OCI-LY7 (cell line): ENCODE measurements at regions not wholly inside any gene's neighbourhood (a gene's known extent, or its start where the extent isn't known, plus 50 kb on each side); places are given as distances from the start of the nearest gene placed in this dataset.

Experiments
- BruUV-seq: library from RNA; stranded (reverse); fragments of 400-500 nt; replicated peaks from 2 replicates; lab custom pipeline; 2021; lab: Mats Ljungman, UMichigan
- CTCF ChIA-PET: fragments of 300-600 bp; sonication (Branson Sonifier 250); formaldehyde crosslinking; loops from one replicate; lab custom pipeline; 2022; ENCODE audit warnings: antibody characterized with exemption; ENCODE audit not compliant: unreplicated experiment; lab: Charles Lee
- POLR2A ChIA-PET: fragments of 300-600 bp; sonication (Branson Sonifier 250); formaldehyde crosslinking; loops from one replicate; lab custom pipeline; 2022; ENCODE audit warnings: antibody characterized with exemption; lab: Charles Lee
- DNase-seq: peaks from one replicate; pipeline ENCODE4 v3.0.0-alpha.2; 2015; ENCODE audit warnings: low spot score
- H2AFZ ChIP-seq: fragments of 200-600 bp; sonication (generic), shearing (Covaris generic); 2 replicates; pipeline ENCODE4 v1.6.1; 2014; ENCODE audit warnings: mild to moderate bottlenecking, antibody characterized with exemption, low read length, moderate library complexity
- H3K27ac ChIP-seq: fragments of 200-600 bp; sonication (generic); 2 replicates; pipeline ENCODE4 v1.5.1; 2014; ENCODE audit warnings: mixed run types, low read depth, mild to moderate bottlenecking, moderate library complexity, low read length, inconsistent platforms; ENCODE audit not compliant: poor library complexity, severe bottlenecking
- H3K36me3 ChIP-seq: fragments of 200-600 bp; sonication (generic); 2 replicates; pipeline ENCODE4 v1.6.1; 2014; ENCODE audit warnings: mild to moderate bottlenecking, antibody characterized with exemption, low read length, moderate library complexity, mixed read lengths; ENCODE audit not compliant: insufficient read depth
- H3K4me1 ChIP-seq: fragments of 200-600 bp; sonication (generic); 2 replicates; pipeline ENCODE4 v1.5.1; 2014; ENCODE audit warnings: mild to moderate bottlenecking, low read length; ENCODE audit not compliant: insufficient read depth, poor library complexity, severe bottlenecking
- H3K4me2 ChIP-seq: fragments of 200-600 bp; sonication (generic); 2 replicates; pipeline ENCODE4 v1.6.1; 2014; ENCODE audit warnings: mild to moderate bottlenecking, low read length
- H3K4me3 ChIP-seq: fragments of 200-600 bp; sonication (generic); 2 replicates; pipeline ENCODE4 v1.5.1; 2014; ENCODE audit warnings: mild to moderate bottlenecking, low read depth, low read length; ENCODE audit not compliant: poor library complexity, severe bottlenecking
- H3K79me2 ChIP-seq: fragments of 200-600 bp; sonication (generic); 2 replicates; pipeline ENCODE4 v1.6.1; 2016; ENCODE audit warnings: low read depth, mild to moderate bottlenecking, low read length, moderate library complexity, mixed read lengths; ENCODE audit not compliant: insufficient read depth
- H3K9me2 ChIP-seq: fragments of 200-600 bp; sonication (generic); 2 replicates; pipeline ENCODE4 v1.6.1; 2016; ENCODE audit warnings: mild to moderate bottlenecking, low read length, mixed read lengths; ENCODE audit not compliant: insufficient read depth
- H3K9me3 ChIP-seq: fragments of 200-600 bp; sonication (generic); 2 replicates; pipeline ENCODE4 v1.6.1; 2014; ENCODE audit warnings: mild to moderate bottlenecking, mixed run types, low read length, mixed read lengths
- H4K20me1 ChIP-seq: fragments of 200-600 bp; sonication (generic); 2 replicates; pipeline ENCODE4 v1.6.1; 2014; ENCODE audit warnings: mild to moderate bottlenecking, antibody characterized with exemption, low read length, moderate library complexity, mixed read lengths; ENCODE audit not compliant: insufficient read depth
- EZH2phosphoT487 ChIP-seq: fragments of 200-600 bp; sonication (generic); IDR thresholded peaks from 2 replicates; pipeline ENCODE4 v1.6.1; 2018; ENCODE audit warnings: low read depth, borderline replicate concordance, mild to moderate bottlenecking, mixed run types, antibody characterized with exemption, low read length, moderate library complexity, mixed read lengths
- intact Hi-C: fragments of 100-400 bp; cut with micrococcal nuclease; formaldehyde crosslinking; loops from one replicate; pipeline ENCODE4 v1.10.0; 2022; ENCODE audit not compliant: unreplicated experiment
- TF ChIP-seq, protein P1 (sequence below): fragments of 200-600 bp; sonication (generic); conservative IDR thresholded peaks from 2 replicates; pipeline ENCODE4 v1.5.1; 2014; ENCODE audit warnings: mild to moderate bottlenecking, antibody characterized with exemption, low read length, moderate library complexity, mixed read lengths

DNA sequence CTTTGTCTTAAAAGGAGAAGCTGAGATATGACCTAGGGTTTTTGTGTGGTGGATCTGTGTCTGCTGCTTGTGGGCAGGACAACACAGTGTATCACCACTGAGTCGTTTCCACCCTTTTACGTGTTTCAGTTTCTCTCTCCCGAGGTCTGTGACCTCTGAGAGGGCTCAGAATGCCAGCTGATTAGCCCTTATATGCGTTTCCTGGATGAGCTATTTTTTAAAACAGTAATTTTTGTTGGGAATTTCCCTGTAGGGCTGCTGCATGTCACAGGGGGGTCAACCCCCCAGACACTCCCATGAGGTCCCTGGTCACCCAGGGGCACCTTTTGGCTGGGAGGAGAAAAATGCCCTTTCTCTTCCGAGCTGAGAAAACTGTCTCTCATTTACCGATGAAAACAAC, 170.4 kb upstream of the CASK start:
- no peaks in the 10 kb centered on the region for H3K9me3 ChIP-seq
- no peaks in the 10 kb centered on the region for H3K9me2 ChIP-seq
- CTCF ChIA-PET: no interaction called here
- peaks cover 9% of the 10 kb centered on the region for H3K4me1 ChIP-seq
- intact Hi-C loops: no loop called here
- DNase-seq: no peak
- POLR2A ChIA-PET: no interaction called here
- H3K4me3 ChIP-seq: no peak overlapping the region
- H4K20me1 ChIP-seq: no peaks in the 10 kb centered on the region
- H3K4me2 ChIP-seq: peak overlapping the region; percentile 41; the same call in 1 of the 2 replicates
- H3K36me3 ChIP-seq: no peaks in the 10 kb centered on the region
- TF ChIP-seq, protein P1, sequence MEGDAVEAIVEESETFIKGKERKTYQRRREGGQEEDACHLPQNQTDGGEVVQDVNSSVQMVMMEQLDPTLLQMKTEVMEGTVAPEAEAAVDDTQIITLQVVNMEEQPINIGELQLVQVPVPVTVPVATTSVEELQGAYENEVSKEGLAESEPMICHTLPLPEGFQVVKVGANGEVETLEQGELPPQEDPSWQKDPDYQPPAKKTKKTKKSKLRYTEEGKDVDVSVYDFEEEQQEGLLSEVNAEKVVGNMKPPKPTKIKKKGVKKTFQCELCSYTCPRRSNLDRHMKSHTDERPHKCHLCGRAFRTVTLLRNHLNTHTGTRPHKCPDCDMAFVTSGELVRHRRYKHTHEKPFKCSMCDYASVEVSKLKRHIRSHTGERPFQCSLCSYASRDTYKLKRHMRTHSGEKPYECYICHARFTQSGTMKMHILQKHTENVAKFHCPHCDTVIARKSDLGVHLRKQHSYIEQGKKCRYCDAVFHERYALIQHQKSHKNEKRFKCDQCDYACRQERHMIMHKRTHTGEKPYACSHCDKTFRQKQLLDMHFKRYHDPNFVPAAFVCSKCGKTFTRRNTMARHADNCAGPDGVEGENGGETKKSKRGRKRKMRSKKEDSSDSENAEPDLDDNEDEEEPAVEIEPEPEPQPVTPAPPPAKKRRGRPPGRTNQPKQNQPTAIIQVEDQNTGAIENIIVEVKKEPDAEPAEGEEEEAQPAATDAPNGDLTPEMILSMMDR: no peak
- TF ChIP-seq EZH2phosphoT487: no peak
- H3K27ac ChIP-seq: no peak overlapping the region
- no TSS peak for BruUV-seq
- H3K79me2 ChIP-seq: no peaks in the 10 kb centered on the region
- H2AFZ ChIP-seq: peak overlapping the region; percentile 74

DNA sequence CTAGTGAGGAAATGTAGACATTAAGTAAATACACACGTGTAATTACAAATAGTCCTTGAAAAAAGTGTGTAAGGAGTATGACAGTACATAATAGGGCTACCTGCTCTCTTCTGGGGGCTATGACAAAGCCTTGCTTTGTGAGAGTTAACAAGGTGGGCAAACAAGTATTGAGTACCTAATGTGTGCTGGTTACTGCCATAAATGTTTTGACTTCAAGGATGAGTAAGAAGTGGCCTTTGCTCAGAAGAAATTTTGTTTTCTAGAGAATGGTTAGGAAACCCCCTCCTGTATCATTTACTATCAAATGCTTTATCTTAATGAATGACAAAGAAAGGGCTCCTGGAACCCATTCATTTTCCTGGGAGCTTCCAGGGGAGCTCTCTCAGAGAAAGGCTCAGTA, 167.0 kb upstream of the CASK start:
- H4K20me1 ChIP-seq: no peaks in the 10 kb centered on the region
- H2AFZ ChIP-seq: no peak overlapping the region
- intact Hi-C loops: no loop called here
- no peaks in the 10 kb centered on the region for H3K36me3 ChIP-seq
- no peaks in the 10 kb centered on the region for H3K79me2 ChIP-seq
- no peak overlapping the region for H3K27ac ChIP-seq
- no peak overlapping the region for H3K4me2 ChIP-seq
- ChIA-PET POLR2A (interaction anchor here (0.8 kb wide), 1 partner anchor 17 kb away, joined by 3 read pairs; no protein-coding TSS in a partner anchor), CTCF (no interaction called here)
- peaks cover 9% of the 10 kb centered on the region for H3K4me1 ChIP-seq
- H3K9me2 ChIP-seq: no peaks in the 10 kb centered on the region
- TF ChIP-seq, protein P1: no peak
- TF ChIP-seq EZH2phosphoT487: no peak
- DNase-seq: no peak
- H3K4me3 ChIP-seq: no peak overlapping the region
- BruUV-seq: no TSS peak
- no peaks in the 10 kb centered on the region for H3K9me3 ChIP-seq

DNA sequence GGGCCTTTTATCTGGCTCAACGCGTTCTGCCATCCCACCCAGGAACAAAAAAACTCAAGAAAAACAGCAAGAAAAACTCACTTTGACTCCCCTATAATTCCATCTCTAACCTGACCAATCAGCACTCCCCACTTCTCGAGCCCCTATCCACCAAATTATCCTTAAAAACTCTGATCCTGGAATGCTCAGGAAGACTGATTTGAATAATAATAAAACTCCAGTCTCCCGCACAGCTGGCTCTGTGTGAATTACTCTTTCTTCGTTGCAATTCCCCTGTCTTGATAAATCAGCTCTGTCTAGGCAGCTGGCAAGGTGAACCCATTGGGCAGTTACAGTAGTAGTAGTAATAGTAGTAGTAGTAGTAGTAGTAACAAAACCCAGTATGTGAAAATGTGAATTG, 165.7 kb upstream of the CASK start:
- H2AFZ ChIP-seq: no peak overlapping the region
- BruUV-seq: no TSS peak

More for the DNA sequence above, 165.7 kb upstream of the CASK start:
- TF ChIP-seq, protein P1: no peak
- no peak for TF ChIP-seq EZH2phosphoT487
- Histone ChIP-seq H3K9me3 (no peaks in the 10 kb centered on the region), H3K79me2 (no peaks in the 10 kb centered on the region), H3K9me2 (no peaks in the 10 kb centered on the region), H3K4me2 (no peak overlapping the region), H3K4me3 (no peak overlapping the region), H3K36me3 (no peaks in the 10 kb centered on the region), H4K20me1 (no peaks in the 10 kb centered on the region), H3K4me1 (peaks cover 6% of the 10 kb centered on the region), H3K27ac (no peak overlapping the region)
- DNase-seq: no peak
- CTCF ChIA-PET: no interaction called here
- POLR2A ChIA-PET: interaction anchor here (0.7 kb wide), 1 partner anchor 14 kb away, joined by 3 read pairs; no protein-coding TSS in a partner anchor
- intact Hi-C loops: no loop called here
